GM12878 (cell line): ENCODE measurements at regions not wholly inside any gene's neighbourhood (a gene's known extent, or its start where the extent isn't known, plus 50 kb on each side); places are given as distances from the start of the nearest gene placed in this dataset.

Experiments
- ATAC-seq: fragments of 200-7000 bp; cut with Tn5 transposase; 3 replicates; pipeline ENCODE4 v1.9.1; 2020; ENCODE audit warnings: mild to moderate bottlenecking, moderate library complexity
- BruUV-seq: library from RNA; stranded (reverse); fragments of 400-500 nt; replicated peaks from 2 replicates; lab custom pipeline; 2021; lab: Mats Ljungman, UMichigan
- CTCF ChIA-PET: fragments of 300-600 bp; sonication (Branson Sonifier 250); formaldehyde crosslinking; extraction: SDS; loops from one replicate; lab custom pipeline; 2021; ENCODE audit warnings: inconsistent platforms; lab: Yijun Ruan, JAX
- POLR2A ChIA-PET: fragments of 350-600 bp; formaldehyde crosslinking; extraction: SDS; loops from one replicate; lab custom pipeline; 2021; ENCODE audit warnings: inconsistent platforms; lab: Charles Lee
- RAD21 ChIA-PET: fragments of 300-600 bp; sonication (Branson Sonifier 250); formaldehyde crosslinking; loops from one replicate; lab custom pipeline; 2023; ENCODE audit warnings: antibody characterized with exemption; ENCODE audit not compliant: unreplicated experiment; lab: Charles Lee
- SMC1A ChIA-PET: fragments of 300-600 bp; sonication (Branson Sonifier 250); formaldehyde crosslinking; loops from one replicate; lab custom pipeline; 2023; ENCODE audit not compliant: unreplicated experiment, uncharacterized antibody; lab: Charles Lee
- DNase-seq: peaks from one replicate; pipeline ENCODE4 v3.0.0-alpha.2; 2011; ENCODE audit warnings: low read depth, low spot score
- FAIRE-seq: peaks from 3 replicates; lab custom pipeline; 2011; peaks lifted over from hg19 to GRCh38; lab: Jason Lieb, UNC
- H2AFZ ChIP-seq: 2 replicates; pipeline ENCODE4 v1.6.0; 2011; ENCODE audit warnings: low read depth, low read length, control low read depth; ENCODE audit not compliant: control insufficient read depth
- H3K27ac ChIP-seq: 2 replicates; pipeline ENCODE4 v1.5.1; 2011; ENCODE audit warnings: control low read depth; ENCODE audit not compliant: control insufficient read depth, insufficient read depth
- H3K27me3 ChIP-seq, 2 experiments: replicated peaks in 1 of 2; 2 replicates each; pipeline versions ENCODE4 v1.6.0 to v1.6.1; 2011; ENCODE audit warnings: low read length in 1 of 2; ENCODE audit not compliant: control insufficient read depth in 2 of 2, insufficient read depth in 2 of 2
- H3K36me3 ChIP-seq, 2 experiments: 2 replicates each; pipeline ENCODE4 v1.5.1; 2011; ENCODE audit warnings: low read length in 1 of 2; ENCODE audit not compliant: control insufficient read depth in 2 of 2, insufficient read depth in 2 of 2
- H3K4me1 ChIP-seq: 2 replicates; pipeline ENCODE4 v1.6.1; 2011; ENCODE audit warnings: mild to moderate bottlenecking, low read length, moderate library complexity, mixed read lengths; ENCODE audit not compliant: control insufficient read depth, insufficient read depth
- H3K4me2 ChIP-seq: 2 replicates; pipeline ENCODE4 v1.6.0; 2011; ENCODE audit warnings: control low read depth; ENCODE audit not compliant: control insufficient read depth, insufficient read depth
- H3K4me3 ChIP-seq: fragments of 200-600 bp; sonication (generic); 2 replicates; pipeline ENCODE4 v1.5.1; 2016
- H3K79me2 ChIP-seq: 2 replicates; pipeline ENCODE4 v1.6.0; 2011; ENCODE audit warnings: low read length; ENCODE audit not compliant: control insufficient read depth, insufficient read depth
- H3K9ac ChIP-seq: 2 replicates; pipeline ENCODE4 v1.8.0; 2011; ENCODE audit warnings: low read length, control low read depth, mixed read lengths; ENCODE audit not compliant: control insufficient read depth, insufficient read depth
- H3K9me3 ChIP-seq: replicated peaks from 3 replicates; pipeline ENCODE4 v1.5.1; 2011; ENCODE audit warnings: mild to moderate bottlenecking, low read length; ENCODE audit not compliant: control insufficient read depth, insufficient read depth
- H4K20me1 ChIP-seq: 2 replicates; pipeline ENCODE4 v1.6.0; 2011; ENCODE audit not compliant: control insufficient read depth, insufficient read depth
- CHD1 ChIP-seq: IDR thresholded peaks from 2 replicates; pipeline ENCODE4 v1.6.1; 2012; ENCODE audit warnings: low read depth, low read length, improper control_type of control experiment
- JUNB ChIP-seq: IDR thresholded peaks from 2 replicates; pipeline ENCODE4 v1.6.1; 2016; ENCODE audit warnings: antibody characterized with exemption, mild to moderate bottlenecking
- PAX5 ChIP-seq: IDR thresholded peaks from 2 replicates; pipeline ENCODE4 v1.6.1; 2011; ENCODE audit warnings: low read depth, low read length, borderline replicate concordance
- RELA ChIP-seq: fragments of 450-650 bp; IDR thresholded peaks from 2 replicates; pipeline ENCODE4 v1.8.0; 2014; ENCODE audit warnings: borderline replicate concordance; ENCODE audit not compliant: partially characterized antibody
- STAT3 ChIP-seq: IDR thresholded peaks from 2 replicates; pipeline ENCODE4 v1.6.1; 2011; ENCODE audit warnings: low read depth, low read length, improper control_type of control experiment
- WGBS: methylation state at CpG from one replicate; pipeline ENCODE4 v1.1.6; 2016; ENCODE audit warnings: low lambda C conversion rate; ENCODE audit not compliant: insufficient replicate concordance, insufficient coverage; ENCODE audit errors: missing lambda C conversion rate; 5-methylcytosine and 5-hydroxymethylcytosine counted together
- in situ Hi-C: fragments of 300-500 bp; cut with MboI; formaldehyde crosslinking; loops from 9 replicates; pipeline ENCODE4 v1.14.3; 2018; ENCODE audit warnings: mixed read lengths
- intact Hi-C: fragments of 100-400 bp; cut with micrococcal nuclease; formaldehyde crosslinking; loops from one replicate; pipeline ENCODE4 v1.14.2; 2022; ENCODE audit not compliant: unreplicated experiment
- TF ChIP-seq, protein P1 (sequence below): fragments of 450-650 bp; formaldehyde crosslinking; IDR thresholded peaks from 2 replicates; pipeline ENCODE4 v1.5.0; 2022; ENCODE audit warnings: mild to moderate bottlenecking, missing genetic modification characterization
- TF ChIP-seq, protein P2 (sequence below): fragments of 450-650 bp; IDR thresholded peaks from 2 replicates; pipeline ENCODE4 v1.6.1; 2017; ENCODE audit warnings: mild to moderate bottlenecking
- TF ChIP-seq, protein P3 (sequence below): IDR thresholded peaks from 2 replicates; pipeline ENCODE4 v1.6.1; 2011; ENCODE audit warnings: borderline replicate concordance, low read depth, mild to moderate bottlenecking, moderate library complexity, low read length; ENCODE audit not compliant: insufficient read depth, poor library complexity, severe bottlenecking
- TF ChIP-seq, protein P4 (sequence below): fragments of 450-650 bp; IDR thresholded peaks from 2 replicates; pipeline ENCODE4 v1.6.1; 2016; ENCODE audit warnings: mild to moderate bottlenecking
- TF ChIP-seq, protein P5 (sequence below): IDR thresholded peaks from 2 replicates; pipeline ENCODE4 v1.6.1; 2012; ENCODE audit warnings: improper control_type of control experiment, low read depth, low read length; ENCODE audit not compliant: insufficient replicate concordance

DNA sequence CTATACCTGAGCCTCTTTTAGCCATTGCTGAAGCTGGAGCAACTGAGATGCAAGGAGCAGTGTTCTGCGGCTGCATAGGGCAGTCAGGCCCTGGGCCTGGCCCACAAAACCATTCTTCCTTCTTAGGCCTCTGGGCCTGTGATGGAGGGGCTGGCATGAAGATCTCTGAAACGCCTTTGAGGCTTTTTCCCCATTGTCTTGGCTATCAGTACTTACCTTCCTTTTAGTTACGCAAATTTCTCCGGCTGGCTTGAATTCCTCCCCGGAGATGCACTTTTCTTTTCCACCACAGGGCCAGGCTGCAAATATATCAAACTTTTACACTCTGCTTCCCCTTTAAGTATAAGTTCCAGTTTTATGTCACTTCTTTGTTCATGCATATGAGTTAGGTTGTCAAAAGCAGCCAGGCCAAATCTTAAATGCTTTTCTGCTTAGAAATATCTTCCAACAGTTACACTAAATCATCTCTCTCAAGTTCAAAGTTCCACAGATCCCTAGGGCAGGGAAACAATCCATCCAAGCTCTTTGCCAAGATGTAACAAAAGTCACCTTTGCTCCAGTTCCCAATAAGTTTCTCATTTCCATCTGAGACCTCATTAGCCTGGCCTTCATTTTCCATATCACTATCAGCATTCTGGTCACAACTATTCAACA, 194.4 kb upstream of the PCDH7 start:
- Histone ChIP-seq H3K9ac (no peak overlapping the region), H3K4me2 (no peak overlapping the region), H3K79me2 (no peaks in the 10 kb centered on the region), H3K27me3 (no peaks in the 10 kb centered on the region), H3K36me3 (no peaks in the 10 kb centered on the region), H3K27ac (no peak overlapping the region), H2AFZ (no peak overlapping the region), H4K20me1 (no peaks in the 10 kb centered on the region), H3K4me1 (no peaks in the 10 kb centered on the region), H3K4me3 (no peak overlapping the region), H3K9me3 (no peaks in the 10 kb centered on the region)
- FAIRE-seq (no peak), DNase-seq (no peak), ATAC-seq (no peak)
- POLR2A ChIA-PET, result no interaction called here
- intact Hi-C loops, result no loop called here
- 54% methylated on average over 5 of the region's 5 CpGs for WGBS
- in situ Hi-C loops, result no loop called here
- SMC1A ChIA-PET, result interaction anchor here (0.7 kb wide), 1 partner anchor 148 kb away, joined by 3 read pairs; no protein-coding TSS in a partner anchor
- RAD21 ChIA-PET, result no interaction called here
- CTCF ChIA-PET, result no interaction called here
- no TSS peak for BruUV-seq
- TF ChIP-seq, protein P1, sequence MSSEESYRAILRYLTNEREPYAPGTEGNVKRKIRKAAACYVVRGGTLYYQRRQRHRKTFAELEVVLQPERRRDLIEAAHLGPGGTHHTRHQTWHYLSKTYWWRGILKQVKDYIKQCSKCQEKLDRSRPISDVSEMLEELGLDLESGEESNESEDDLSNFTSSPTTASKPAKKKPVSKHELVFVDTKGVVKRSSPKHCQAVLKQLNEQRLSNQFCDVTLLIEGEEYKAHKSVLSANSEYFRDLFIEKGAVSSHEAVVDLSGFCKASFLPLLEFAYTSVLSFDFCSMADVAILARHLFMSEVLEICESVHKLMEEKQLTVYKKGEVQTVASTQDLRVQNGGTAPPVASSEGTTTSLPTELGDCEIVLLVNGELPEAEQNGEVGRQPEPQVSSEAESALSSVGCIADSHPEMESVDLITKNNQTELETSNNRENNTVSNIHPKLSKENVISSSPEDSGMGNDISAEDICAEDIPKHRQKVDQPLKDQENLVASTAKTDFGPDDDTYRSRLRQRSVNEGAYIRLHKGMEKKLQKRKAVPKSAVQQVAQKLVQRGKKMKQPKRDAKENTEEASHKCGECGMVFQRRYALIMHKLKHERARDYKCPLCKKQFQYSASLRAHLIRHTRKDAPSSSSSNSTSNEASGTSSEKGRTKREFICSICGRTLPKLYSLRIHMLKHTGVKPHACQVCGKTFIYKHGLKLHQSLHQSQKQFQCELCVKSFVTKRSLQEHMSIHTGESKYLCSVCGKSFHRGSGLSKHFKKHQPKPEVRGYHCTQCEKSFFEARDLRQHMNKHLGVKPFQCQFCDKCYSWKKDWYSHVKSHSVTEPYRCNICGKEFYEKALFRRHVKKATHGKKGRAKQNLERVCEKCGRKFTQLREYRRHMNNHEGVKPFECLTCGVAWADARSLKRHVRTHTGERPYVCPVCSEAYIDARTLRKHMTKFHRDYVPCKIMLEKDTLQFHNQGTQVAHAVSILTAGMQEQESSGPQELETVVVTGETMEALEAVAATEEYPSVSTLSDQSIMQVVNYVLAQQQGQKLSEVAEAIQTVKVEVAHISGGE (CRISPR knock-in tag), result no peak
- TF ChIP-seq, protein P2, sequence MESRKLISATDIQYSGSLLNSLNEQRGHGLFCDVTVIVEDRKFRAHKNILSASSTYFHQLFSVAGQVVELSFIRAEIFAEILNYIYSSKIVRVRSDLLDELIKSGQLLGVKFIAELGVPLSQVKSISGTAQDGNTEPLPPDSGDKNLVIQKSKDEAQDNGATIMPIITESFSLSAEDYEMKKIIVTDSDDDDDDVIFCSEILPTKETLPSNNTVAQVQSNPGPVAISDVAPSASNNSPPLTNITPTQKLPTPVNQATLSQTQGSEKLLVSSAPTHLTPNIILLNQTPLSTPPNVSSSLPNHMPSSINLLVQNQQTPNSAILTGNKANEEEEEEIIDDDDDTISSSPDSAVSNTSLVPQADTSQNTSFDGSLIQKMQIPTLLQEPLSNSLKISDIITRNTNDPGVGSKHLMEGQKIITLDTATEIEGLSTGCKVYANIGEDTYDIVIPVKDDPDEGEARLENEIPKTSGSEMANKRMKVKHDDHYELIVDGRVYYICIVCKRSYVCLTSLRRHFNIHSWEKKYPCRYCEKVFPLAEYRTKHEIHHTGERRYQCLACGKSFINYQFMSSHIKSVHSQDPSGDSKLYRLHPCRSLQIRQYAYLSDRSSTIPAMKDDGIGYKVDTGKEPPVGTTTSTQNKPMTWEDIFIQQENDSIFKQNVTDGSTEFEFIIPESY, result no peak
- TF ChIP-seq CHD1 (no peak), RELA (no peak), PAX5 (no peak), JUNB (no peak), STAT3 (no peak)
- TF ChIP-seq, protein P3, sequence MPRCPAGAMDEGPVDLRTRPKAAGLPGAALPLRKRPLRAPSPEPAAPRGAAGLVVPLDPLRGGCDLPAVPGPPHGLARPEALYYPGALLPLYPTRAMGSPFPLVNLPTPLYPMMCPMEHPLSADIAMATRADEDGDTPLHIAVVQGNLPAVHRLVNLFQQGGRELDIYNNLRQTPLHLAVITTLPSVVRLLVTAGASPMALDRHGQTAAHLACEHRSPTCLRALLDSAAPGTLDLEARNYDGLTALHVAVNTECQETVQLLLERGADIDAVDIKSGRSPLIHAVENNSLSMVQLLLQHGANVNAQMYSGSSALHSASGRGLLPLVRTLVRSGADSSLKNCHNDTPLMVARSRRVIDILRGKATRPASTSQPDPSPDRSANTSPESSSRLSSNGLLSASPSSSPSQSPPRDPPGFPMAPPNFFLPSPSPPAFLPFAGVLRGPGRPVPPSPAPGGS, result no peak
- TF ChIP-seq, protein P4, sequence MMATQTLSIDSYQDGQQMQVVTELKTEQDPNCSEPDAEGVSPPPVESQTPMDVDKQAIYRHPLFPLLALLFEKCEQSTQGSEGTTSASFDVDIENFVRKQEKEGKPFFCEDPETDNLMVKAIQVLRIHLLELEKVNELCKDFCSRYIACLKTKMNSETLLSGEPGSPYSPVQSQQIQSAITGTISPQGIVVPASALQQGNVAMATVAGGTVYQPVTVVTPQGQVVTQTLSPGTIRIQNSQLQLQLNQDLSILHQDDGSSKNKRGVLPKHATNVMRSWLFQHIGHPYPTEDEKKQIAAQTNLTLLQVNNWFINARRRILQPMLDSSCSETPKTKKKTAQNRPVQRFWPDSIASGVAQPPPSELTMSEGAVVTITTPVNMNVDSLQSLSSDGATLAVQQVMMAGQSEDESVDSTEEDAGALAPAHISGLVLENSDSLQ, result no peak
- TF ChIP-seq, protein P5, sequence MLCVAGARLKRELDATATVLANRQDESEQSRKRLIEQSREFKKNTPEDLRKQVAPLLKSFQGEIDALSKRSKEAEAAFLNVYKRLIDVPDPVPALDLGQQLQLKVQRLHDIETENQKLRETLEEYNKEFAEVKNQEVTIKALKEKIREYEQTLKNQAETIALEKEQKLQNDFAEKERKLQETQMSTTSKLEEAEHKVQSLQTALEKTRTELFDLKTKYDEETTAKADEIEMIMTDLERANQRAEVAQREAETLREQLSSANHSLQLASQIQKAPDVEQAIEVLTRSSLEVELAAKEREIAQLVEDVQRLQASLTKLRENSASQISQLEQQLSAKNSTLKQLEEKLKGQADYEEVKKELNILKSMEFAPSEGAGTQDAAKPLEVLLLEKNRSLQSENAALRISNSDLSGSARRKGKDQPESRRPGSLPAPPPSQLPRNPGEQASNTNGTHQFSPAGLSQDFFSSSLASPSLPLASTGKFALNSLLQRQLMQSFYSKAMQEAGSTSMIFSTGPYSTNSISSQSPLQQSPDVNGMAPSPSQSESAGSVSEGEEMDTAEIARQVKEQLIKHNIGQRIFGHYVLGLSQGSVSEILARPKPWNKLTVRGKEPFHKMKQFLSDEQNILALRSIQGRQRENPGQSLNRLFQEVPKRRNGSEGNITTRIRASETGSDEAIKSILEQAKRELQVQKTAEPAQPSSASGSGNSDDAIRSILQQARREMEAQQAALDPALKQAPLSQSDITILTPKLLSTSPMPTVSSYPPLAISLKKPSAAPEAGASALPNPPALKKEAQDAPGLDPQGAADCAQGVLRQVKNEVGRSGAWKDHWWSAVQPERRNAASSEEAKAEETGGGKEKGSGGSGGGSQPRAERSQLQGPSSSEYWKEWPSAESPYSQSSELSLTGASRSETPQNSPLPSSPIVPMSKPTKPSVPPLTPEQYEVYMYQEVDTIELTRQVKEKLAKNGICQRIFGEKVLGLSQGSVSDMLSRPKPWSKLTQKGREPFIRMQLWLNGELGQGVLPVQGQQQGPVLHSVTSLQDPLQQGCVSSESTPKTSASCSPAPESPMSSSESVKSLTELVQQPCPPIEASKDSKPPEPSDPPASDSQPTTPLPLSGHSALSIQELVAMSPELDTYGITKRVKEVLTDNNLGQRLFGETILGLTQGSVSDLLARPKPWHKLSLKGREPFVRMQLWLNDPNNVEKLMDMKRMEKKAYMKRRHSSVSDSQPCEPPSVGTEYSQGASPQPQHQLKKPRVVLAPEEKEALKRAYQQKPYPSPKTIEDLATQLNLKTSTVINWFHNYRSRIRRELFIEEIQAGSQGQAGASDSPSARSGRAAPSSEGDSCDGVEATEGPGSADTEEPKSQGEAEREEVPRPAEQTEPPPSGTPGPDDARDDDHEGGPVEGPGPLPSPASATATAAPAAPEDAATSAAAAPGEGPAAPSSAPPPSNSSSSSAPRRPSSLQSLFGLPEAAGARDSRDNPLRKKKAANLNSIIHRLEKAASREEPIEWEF, result no peak
